NT2/D1 (cell line): ENCODE measurements at regions not wholly inside any gene's neighbourhood (a gene's known extent, or its start where the extent isn't known, plus 50 kb on each side); places are given as distances from the start of the nearest gene placed in this dataset.

Experiments
- DNase-seq: peaks from one replicate; pipeline ENCODE4 v3.0.0-alpha.2; 2011; ENCODE audit warnings: low read depth, low spot score
- H3K27me3 ChIP-seq: 2 replicates; pipeline ENCODE4 v1.6.0; 2011; ENCODE audit warnings: mild to moderate bottlenecking; ENCODE audit not compliant: insufficient read length, insufficient read depth
- H3K36me3 ChIP-seq: 2 replicates; pipeline ENCODE4 v1.6.1; 2011; ENCODE audit warnings: mild to moderate bottlenecking, low read length, mixed read lengths; ENCODE audit not compliant: insufficient read depth, insufficient read length
- H3K4me1 ChIP-seq: 2 replicates; pipeline ENCODE4 v1.5.1; 2011; ENCODE audit not compliant: insufficient read depth, insufficient read length
- H3K4me3 ChIP-seq: 2 replicates; pipeline ENCODE4 v1.5.1; 2011; ENCODE audit warnings: low read depth; ENCODE audit not compliant: insufficient read length
- H3K9ac ChIP-seq: 2 replicates; pipeline ENCODE4 v1.6.0; 2011; ENCODE audit warnings: low read depth; ENCODE audit not compliant: insufficient read length
- H3K9me3 ChIP-seq: 2 replicates; pipeline ENCODE4 v1.5.1; 2011; ENCODE audit warnings: mild to moderate bottlenecking, low read length; ENCODE audit not compliant: insufficient read depth
- SUZ12 ChIP-seq: IDR thresholded peaks from 2 replicates; pipeline ENCODE4 v1.6.1; 2011; ENCODE audit not compliant: insufficient read length, insufficient read depth; ENCODE audit errors: extremely low read depth
- YY1 ChIP-seq: IDR thresholded peaks from 2 replicates; pipeline ENCODE4 v1.6.1; 2011; ENCODE audit not compliant: insufficient read length, insufficient read depth
- ZNF274 ChIP-seq: IDR thresholded peaks from 2 replicates; pipeline ENCODE4 v1.6.1; 2011; ENCODE audit warnings: mild to moderate bottlenecking, low read depth, low read length

DNA sequence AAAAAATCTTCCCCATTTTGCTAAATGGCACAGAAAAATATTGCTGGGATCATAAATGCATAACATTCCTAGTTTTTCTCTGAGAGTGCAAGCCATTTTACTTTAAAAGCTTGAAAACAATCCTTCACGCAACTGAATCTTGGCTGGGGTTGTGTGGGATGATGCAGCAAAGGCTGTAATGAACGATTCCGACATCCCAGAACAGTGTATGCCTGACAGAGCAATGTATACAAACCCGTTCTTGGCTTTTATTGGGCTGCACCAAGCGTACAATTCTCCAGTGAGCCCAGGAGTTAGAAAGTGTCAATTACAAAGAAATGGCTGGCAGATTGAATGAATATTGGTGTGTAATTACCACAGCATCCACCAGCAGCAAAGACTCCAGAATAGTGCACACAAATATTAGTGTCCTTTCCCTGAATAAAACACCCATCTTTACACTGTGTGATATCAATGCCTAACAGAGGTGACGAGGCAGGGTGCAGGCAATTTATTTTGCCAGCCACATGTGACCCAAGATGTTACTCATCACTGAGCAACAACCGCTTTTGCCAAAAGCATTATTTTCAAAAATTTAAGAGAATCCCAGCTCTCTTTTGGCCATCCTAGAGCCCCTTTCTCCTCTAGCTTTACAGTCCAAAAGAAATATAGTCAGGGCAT lies 578.6 kb upstream of the CHAC2 start:
- DNase-seq: no peak
- Histone ChIP-seq H3K4me1 (no peaks in the 10 kb centered on the region), H3K9ac (no peak overlapping the region), H3K9me3 (no peaks in the 10 kb centered on the region), H3K27me3 (no peaks in the 10 kb centered on the region), H3K4me3 (no peak overlapping the region), H3K36me3 (no peaks in the 10 kb centered on the region)
- no peak for TF ChIP-seq ZNF274
- no peak for TF ChIP-seq SUZ12
- TF ChIP-seq YY1: no peak

DNA sequence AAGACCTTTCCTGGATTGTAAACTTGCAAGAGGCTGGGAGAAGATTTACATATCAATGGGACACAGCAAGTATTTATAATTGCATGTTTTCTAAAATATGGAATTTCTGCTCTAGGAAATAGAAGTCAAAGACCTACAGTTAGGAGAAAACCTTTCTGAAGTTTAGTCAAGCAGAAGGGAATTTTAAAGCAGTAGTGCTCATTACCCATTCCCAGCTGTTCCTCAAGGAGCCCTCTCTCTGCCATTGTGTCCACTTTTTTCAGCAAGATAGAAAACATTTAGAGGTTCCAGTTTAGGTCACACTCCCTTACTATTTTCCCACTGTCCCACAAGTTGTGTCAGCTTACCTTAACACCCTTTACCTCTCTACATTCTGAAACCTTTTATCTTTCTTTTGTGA lies 584.0 kb upstream of the CHAC2 start:
- TF ChIP-seq ZNF274 (no peak), YY1 (no peak), SUZ12 (no peak)

DNA sequence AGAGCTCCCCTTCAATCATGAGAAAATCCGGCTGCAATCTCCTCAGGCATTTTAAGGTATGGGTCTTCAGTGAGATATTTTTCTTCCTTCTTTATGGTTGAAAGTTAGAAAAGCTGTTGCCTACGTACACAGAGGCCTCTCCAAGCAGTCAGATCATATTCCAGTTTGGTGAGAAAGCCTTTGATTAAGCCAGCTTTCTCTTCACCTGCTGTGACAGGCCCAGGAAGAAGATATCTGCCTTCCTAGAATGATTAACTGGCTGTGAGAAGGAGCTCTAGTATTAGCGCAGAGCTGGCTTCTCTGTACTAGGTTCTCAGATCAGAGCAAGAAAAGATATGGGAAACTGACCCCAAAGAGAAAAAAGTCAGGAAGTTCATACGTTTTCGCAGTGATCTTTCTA lies 585.0 kb upstream of the CHAC2 start:
- no peaks in the 10 kb centered on the region for H3K4me1 ChIP-seq
- TF ChIP-seq ZNF274: no peak
- no peak for TF ChIP-seq SUZ12
- TF ChIP-seq YY1: no peak
- H3K9me3 ChIP-seq: no peaks in the 10 kb centered on the region
- H3K36me3 ChIP-seq: no peaks in the 10 kb centered on the region
- DNase-seq: no peak
- no peak overlapping the region for H3K9ac ChIP-seq
- no peak overlapping the region for H3K4me3 ChIP-seq
- H3K27me3 ChIP-seq: no peaks in the 10 kb centered on the region

More for the DNA sequence above, 584.0 kb upstream of the CHAC2 start:
- no peaks in the 10 kb centered on the region for H3K9me3 ChIP-seq
- H3K4me3 ChIP-seq: no peak overlapping the region
- no peak for DNase-seq
- H3K9ac ChIP-seq: no peak overlapping the region
- no peaks in the 10 kb centered on the region for H3K27me3 ChIP-seq
- no peaks in the 10 kb centered on the region for H3K4me1 ChIP-seq
- no peaks in the 10 kb centered on the region for H3K36me3 ChIP-seq

DNA sequence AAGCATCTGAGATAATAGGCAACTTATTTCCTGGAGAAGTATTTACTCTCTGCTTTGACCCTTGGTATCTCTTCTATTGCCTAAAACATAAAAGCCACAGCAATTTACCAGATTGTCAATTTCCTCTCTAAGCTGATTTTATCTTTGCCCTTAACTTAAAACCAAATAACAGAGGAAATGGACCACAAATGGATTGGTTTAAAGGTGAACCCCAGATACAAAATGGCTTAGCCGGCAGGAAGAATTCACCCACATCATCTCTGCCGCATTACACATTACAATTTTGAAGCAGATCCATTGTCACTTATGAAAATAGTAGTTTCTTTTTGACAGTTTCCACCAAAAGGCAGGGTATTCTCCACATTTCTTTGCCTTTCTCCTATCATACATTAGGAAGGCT lies 585.8 kb upstream of the CHAC2 start:
- no peaks in the 10 kb centered on the region for H3K9me3 ChIP-seq
- no peaks in the 10 kb centered on the region for H3K36me3 ChIP-seq
- H3K4me3 ChIP-seq: no peak overlapping the region
- H3K27me3 ChIP-seq: no peaks in the 10 kb centered on the region
- H3K9ac ChIP-seq: no peak overlapping the region
- TF ChIP-seq YY1 (no peak), ZNF274 (no peak), SUZ12 (no peak)
- no peak for DNase-seq
- no peaks in the 10 kb centered on the region for H3K4me1 ChIP-seq

DNA sequence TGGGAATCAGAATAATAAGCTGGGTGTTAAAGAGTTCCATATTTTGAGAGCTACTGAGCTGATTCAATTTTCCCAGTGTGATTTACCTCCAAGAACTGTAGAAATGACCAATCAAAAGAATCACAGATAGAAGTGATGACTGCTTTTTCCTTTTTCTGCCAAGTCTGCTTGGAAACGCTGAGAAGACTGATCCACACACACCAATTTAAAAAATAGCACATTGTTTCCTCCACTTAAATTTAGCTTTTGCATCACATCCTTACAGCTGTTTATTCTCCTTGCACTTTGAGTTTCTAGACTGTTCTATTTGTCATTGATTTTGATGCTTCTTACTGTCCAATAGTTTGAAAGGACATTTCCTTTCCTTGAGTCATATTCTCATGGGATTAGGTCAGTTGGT lies 590.3 kb upstream of the CHAC2 start:
- H3K9me3 ChIP-seq: no peaks in the 10 kb centered on the region
- no peaks in the 10 kb centered on the region for H3K36me3 ChIP-seq
- no peaks in the 10 kb centered on the region for H3K27me3 ChIP-seq
- no peak for TF ChIP-seq YY1
- TF ChIP-seq SUZ12: no peak
- TF ChIP-seq ZNF274: no peak
- no peak overlapping the region for H3K4me3 ChIP-seq
- H3K4me1 ChIP-seq: no peaks in the 10 kb centered on the region
- no peak overlapping the region for H3K9ac ChIP-seq
- DNase-seq: no peak

DNA sequence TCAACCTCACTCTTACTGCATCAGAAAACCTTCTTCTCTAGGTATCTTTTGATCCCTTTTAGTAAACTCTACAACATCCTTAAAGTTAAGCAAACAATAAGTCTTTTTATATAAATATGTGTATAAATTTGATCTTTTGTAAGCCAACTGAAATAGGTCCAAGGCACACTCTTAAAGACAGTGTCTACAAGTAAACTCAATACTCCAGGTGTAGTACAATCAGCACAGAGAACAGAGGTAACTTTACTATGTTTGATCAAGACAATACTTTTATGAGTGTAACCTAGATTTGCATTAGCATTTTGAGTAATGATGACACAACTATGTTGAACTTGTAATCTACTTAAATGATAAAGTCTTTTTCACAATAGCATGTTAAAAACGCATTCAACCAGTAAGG lies 593.1 kb upstream of the CHAC2 start:
- Histone ChIP-seq H3K9me3 (no peaks in the 10 kb centered on the region), H3K36me3 (no peaks in the 10 kb centered on the region), H3K4me3 (no peak overlapping the region), H3K9ac (no peak overlapping the region), H3K4me1 (no peaks in the 10 kb centered on the region), H3K27me3 (no peaks in the 10 kb centered on the region)
- TF ChIP-seq YY1 (no peak), SUZ12 (no peak), ZNF274 (no peak)
- no peak for DNase-seq

DNA sequence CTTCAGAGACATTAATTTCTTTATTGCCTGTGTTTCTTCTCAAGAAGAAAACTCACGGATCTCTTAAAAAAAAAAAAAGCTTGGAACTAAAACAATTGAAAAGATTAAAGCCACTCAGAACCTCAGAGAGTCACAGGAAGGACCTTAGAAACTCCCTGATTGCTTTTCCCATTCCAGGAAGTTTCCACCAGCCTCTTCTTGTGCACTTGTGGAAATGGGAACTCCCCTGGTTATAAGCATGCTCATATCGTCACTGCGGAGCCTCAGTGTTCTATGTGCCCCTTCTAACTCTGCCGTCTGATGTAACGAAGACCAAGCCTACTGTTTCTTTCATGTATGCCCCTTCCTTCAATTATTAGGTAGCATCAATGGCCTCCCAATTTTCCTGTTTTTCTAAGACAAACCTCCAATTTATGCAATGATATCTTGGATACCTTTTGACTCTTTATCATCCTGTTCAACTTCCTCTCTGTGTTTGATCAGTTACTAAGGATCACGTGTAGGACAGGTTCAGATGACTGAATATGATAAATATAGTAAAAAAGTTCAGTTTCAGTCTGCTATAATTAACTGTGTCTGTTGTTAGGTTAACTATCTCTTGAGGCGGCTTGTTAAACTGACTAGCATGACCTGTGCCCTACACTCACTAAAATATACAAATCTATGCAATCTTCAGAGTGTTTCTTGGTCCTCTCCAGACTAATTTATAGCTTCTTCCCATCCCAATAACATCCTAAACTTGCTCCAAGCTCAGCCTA lies 593.7 kb upstream of the CHAC2 start:
- no peak for DNase-seq
- no peak for TF ChIP-seq ZNF274
- no peak for TF ChIP-seq YY1
- no peak for TF ChIP-seq SUZ12
- Histone ChIP-seq H3K4me3 (no peak overlapping the region), H3K36me3 (no peaks in the 10 kb centered on the region), H3K9me3 (no peaks in the 10 kb centered on the region), H3K9ac (no peak overlapping the region), H3K4me1 (no peaks in the 10 kb centered on the region), H3K27me3 (no peaks in the 10 kb centered on the region)

DNA sequence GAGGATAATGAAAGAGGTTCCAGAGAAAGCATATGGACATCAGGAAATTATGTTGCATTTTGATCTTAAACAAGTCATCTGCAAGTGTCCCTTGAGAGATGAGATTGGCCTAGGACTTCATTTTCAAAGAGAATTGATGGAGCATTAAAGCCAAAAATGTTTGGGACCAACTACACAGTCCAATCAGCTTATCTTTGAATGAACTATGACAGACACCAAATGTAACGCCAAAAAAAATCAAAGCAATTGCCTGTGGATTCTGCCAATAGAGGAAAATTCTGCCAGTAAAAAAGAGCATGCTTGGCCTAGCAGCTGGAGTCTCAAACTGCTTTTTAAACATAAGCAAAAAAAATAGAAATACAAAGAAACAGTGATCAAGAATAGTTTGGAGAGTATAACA lies 594.5 kb upstream of the CHAC2 start:
- H3K9ac ChIP-seq: no peak overlapping the region
- H3K9me3 ChIP-seq: no peaks in the 10 kb centered on the region
- no peak for TF ChIP-seq ZNF274
- no peak for TF ChIP-seq SUZ12
- no peak for TF ChIP-seq YY1
- H3K36me3 ChIP-seq: no peaks in the 10 kb centered on the region
- H3K4me3 ChIP-seq: no peak overlapping the region
- no peaks in the 10 kb centered on the region for H3K4me1 ChIP-seq
- DNase-seq: no peak
- no peaks in the 10 kb centered on the region for H3K27me3 ChIP-seq
